DND-41 (cell line): ENCODE measurements at regions not wholly inside any gene's neighbourhood (a gene's known extent, or its start where the extent isn't known, plus 50 kb on each side); places are given as distances from the start of the nearest gene placed in this dataset.

Source experiments
- ATAC-seq: fragments of 200-7000 bp; cut with Tn5 transposase; 3 replicates; pipeline ENCODE4 v1.9.1; 2021; ENCODE audit warnings: low read depth; ENCODE audit not compliant: insufficient read depth
- DNase-seq: peaks from one replicate; pipeline ENCODE4 v3.0.0-alpha.2; 2020
- H2AFZ ChIP-seq: 2 replicates; pipeline ENCODE4 v1.6.0; 2012; ENCODE audit warnings: low read depth, low read length
- H3K27ac ChIP-seq: 2 replicates; pipeline ENCODE4 v1.5.1; 2012; ENCODE audit warnings: low read length, inconsistent platforms
- H3K27me3 ChIP-seq: fragments of 200-600 bp; sonication (generic); 2 replicates; pipeline ENCODE4 v1.6.0; 2012; ENCODE audit warnings: low read length, mild to moderate bottlenecking, inconsistent platforms; ENCODE audit not compliant: insufficient read depth, poor library complexity
- H3K36me3 ChIP-seq: 2 replicates; pipeline ENCODE4 v1.5.1; 2012; ENCODE audit warnings: low read length, inconsistent platforms; ENCODE audit not compliant: insufficient read depth
- H3K4me1 ChIP-seq: 2 replicates; pipeline ENCODE4 v1.5.1; 2012; ENCODE audit warnings: mild to moderate bottlenecking, low read length; ENCODE audit not compliant: insufficient read depth
- H3K4me2 ChIP-seq: 2 replicates; pipeline ENCODE4 v1.6.0; 2012; ENCODE audit warnings: mild to moderate bottlenecking, moderate library complexity, low read length, inconsistent platforms; ENCODE audit not compliant: insufficient read depth
- H3K4me3 ChIP-seq, 2 experiments: fragments of 200-600 bp in 1 of 2; shearing (Covaris generic) in 1 of 2; 2 replicates each; pipeline ENCODE4 v1.5.1; 2012 to 2016; ENCODE audit warnings: inconsistent platforms in 2 of 2, low read length in 2 of 2, mild to moderate bottlenecking in 2 of 2, low read depth in 1 of 2, moderate library complexity in 1 of 2
- H3K79me2 ChIP-seq: 2 replicates; pipeline ENCODE4 v1.6.0; 2012; ENCODE audit warnings: low read length, inconsistent platforms; ENCODE audit not compliant: insufficient read depth
- H3K9ac ChIP-seq: 2 replicates; pipeline ENCODE4 v1.6.0; 2012; ENCODE audit warnings: low read depth, mild to moderate bottlenecking, inconsistent platforms, low read length, moderate library complexity
- H3K9me3 ChIP-seq: 2 replicates; pipeline ENCODE4 v1.5.1; 2012; ENCODE audit warnings: low read length, moderate library complexity, mild to moderate bottlenecking, inconsistent platforms; ENCODE audit not compliant: insufficient read depth, severe bottlenecking
- H4K20me1 ChIP-seq: 2 replicates; pipeline ENCODE4 v1.6.0; 2012; ENCODE audit warnings: low read length; ENCODE audit not compliant: insufficient read depth
- EZH2 ChIP-seq: IDR thresholded peaks from 3 replicates; pipeline ENCODE4 v1.6.1; 2012; ENCODE audit warnings: borderline replicate concordance, low read depth, mild to moderate bottlenecking, moderate library complexity, low read length, inconsistent platforms; ENCODE audit not compliant: severe bottlenecking
- TF ChIP-seq, protein P1 (sequence below): IDR thresholded peaks from 2 replicates; pipeline ENCODE4 v1.5.1; 2012; ENCODE audit warnings: borderline replicate concordance, low read length, moderate library complexity, mild to moderate bottlenecking; ENCODE audit not compliant: poor library complexity, severe bottlenecking; ENCODE audit errors: extremely low read depth

DNA sequence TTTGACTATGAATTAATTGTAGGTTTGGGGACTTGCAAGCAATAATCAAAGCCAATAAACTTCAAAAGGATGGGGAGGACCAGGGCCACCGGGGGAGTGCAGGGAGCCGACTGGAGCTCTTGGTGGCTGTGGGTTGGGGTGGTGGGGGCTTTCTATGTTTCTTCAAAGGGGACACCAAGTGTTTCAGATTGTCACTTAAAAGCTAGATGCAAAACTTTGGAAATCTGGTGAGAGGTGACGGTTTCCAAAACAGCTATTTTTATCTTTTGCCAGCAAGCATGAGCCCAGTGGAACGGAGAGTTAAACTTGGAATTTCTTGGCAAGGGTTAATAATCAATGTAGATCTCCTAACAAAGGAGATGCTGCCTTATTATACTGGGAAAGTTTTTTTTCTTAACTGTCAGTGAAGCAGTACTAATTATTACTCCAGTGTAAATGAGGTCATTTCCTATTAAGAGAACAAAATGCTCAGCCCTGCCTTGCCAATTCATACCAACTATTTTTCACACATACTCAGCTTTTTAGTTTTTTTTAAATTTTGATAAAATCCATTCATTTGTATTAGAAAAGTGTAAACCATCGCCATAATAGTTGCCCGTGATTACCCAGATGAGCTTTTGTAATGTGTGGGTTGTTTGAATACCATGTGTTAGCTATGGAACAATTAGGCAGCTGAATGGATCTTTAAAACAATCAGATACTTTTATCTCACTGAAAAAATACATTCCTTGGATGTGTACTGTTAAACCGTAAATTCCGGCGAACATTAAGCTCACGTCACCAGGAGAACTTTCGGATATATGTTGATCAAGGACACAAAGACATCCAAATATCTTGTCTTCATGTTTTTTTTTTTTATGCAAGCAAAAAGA is 95.9 kb upstream of the ZNF536 start:
- no peak overlapping the region for H3K4me2 ChIP-seq
- H3K36me3 ChIP-seq: no peaks in the 10 kb centered on the region
- no peak overlapping the region for H3K27ac ChIP-seq
- DNase-seq: no peak
- no peaks in the 10 kb centered on the region for H3K27me3 ChIP-seq
- ATAC-seq: no peak
- H2AFZ ChIP-seq: no peak overlapping the region
- H3K79me2 ChIP-seq: no peaks in the 10 kb centered on the region
- TF ChIP-seq, protein P1, sequence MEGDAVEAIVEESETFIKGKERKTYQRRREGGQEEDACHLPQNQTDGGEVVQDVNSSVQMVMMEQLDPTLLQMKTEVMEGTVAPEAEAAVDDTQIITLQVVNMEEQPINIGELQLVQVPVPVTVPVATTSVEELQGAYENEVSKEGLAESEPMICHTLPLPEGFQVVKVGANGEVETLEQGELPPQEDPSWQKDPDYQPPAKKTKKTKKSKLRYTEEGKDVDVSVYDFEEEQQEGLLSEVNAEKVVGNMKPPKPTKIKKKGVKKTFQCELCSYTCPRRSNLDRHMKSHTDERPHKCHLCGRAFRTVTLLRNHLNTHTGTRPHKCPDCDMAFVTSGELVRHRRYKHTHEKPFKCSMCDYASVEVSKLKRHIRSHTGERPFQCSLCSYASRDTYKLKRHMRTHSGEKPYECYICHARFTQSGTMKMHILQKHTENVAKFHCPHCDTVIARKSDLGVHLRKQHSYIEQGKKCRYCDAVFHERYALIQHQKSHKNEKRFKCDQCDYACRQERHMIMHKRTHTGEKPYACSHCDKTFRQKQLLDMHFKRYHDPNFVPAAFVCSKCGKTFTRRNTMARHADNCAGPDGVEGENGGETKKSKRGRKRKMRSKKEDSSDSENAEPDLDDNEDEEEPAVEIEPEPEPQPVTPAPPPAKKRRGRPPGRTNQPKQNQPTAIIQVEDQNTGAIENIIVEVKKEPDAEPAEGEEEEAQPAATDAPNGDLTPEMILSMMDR: no peak
- TF ChIP-seq EZH2: no peak
- H4K20me1 ChIP-seq: no peaks in the 10 kb centered on the region; the same call in 1 of the 2 replicates
- no peak overlapping the region for H3K4me3 ChIP-seq
- no peak overlapping the region for H3K9ac ChIP-seq
- H3K4me1 ChIP-seq: no peaks in the 10 kb centered on the region
- peaks cover 2% of the 10 kb centered on the region for H3K9me3 ChIP-seq

DNA sequence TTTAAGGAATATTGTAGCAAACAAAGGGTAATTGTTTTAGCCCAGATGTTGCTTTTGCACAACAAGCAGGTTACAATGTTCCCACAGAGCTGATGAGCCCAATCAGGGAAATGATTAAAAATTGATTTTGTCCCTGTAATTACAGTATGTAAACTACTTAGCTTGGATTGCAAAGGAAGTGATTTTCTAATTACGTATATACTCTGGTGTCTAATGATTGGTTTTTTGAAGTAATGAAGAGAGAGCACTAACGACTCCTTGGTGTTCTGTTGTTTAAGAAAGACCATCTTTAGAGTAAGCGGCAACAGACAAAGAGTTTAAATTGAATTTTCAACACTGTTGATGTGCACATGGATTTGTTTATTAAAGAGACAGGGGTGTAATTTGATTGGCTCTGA is 95.3 kb upstream of the ZNF536 start:
- TF ChIP-seq, protein P1: no peak
- no peak for TF ChIP-seq EZH2
- H3K9ac ChIP-seq: no peak overlapping the region
- H4K20me1 ChIP-seq: no peaks in the 10 kb centered on the region; the same call in 1 of the 2 replicates
- DNase-seq (no peak), ATAC-seq (no peak)
- peaks cover 2% of the 10 kb centered on the region for H3K9me3 ChIP-seq
- H2AFZ ChIP-seq: no peak overlapping the region
- no peaks in the 10 kb centered on the region for H3K27me3 ChIP-seq
- no peak overlapping the region for H3K4me3 ChIP-seq
- no peak overlapping the region for H3K4me2 ChIP-seq
- no peaks in the 10 kb centered on the region for H3K79me2 ChIP-seq
- no peak overlapping the region for H3K27ac ChIP-seq
- H3K36me3 ChIP-seq: no peaks in the 10 kb centered on the region
- H3K4me1 ChIP-seq: no peaks in the 10 kb centered on the region

DNA sequence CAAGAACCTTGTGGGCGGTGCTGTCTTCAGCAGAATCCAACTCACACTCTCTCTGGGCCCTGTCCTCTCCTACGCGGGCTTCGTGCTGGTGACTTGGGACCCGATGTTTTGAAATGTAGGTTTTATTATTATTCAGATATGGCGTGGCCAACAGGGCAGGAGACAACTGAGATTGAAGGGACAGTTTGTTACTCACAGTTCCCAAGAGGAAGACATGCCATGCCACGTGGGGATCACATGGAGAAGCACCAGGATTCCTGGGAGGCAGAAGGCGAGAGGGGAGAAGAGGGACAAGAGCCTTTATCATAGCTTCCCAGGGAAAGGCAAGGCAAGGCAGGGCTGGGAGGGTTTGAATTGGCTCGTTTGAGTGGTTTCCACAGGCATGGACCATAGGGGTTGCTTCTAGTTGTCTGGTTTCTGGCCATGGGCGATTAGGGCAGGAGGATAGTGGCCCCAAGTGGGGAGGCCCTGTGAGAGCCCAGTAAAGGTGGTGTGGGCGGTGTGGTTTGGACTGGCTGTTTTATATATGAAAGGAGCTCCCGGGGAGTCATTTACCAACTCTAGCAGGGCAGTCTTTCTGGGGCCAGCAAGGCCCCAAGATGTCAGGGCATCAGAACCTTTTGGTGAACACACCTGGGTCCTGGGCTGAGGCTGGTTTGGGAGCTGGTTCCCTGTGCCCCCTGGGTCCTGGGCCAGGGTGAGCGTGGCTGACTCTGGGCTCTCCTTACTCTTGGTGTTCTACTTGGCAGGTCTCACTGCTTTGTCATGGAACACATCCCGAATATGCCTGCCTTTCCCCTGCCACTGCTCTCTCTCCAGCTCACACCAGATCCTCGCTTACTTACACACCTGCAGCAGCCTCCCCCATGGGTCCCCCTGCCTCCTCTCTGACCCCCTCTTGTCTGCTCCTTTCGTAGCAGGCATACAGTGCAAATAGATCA is 94.0 kb upstream of the ZNF536 start:
- ATAC-seq (no peak), DNase-seq (no peak)
- no peak overlapping the region for H2AFZ ChIP-seq
- no peak overlapping the region for H3K27ac ChIP-seq
- no peak overlapping the region for H3K9ac ChIP-seq
- TF ChIP-seq EZH2: no peak
- TF ChIP-seq, protein P1: no peak
- H4K20me1 ChIP-seq: no peaks in the 10 kb centered on the region; the same call in 1 of the 2 replicates
- H3K36me3 ChIP-seq: no peaks in the 10 kb centered on the region
- H3K79me2 ChIP-seq: no peaks in the 10 kb centered on the region
- H3K9me3 ChIP-seq: no peaks in the 10 kb centered on the region
- no peaks in the 10 kb centered on the region for H3K27me3 ChIP-seq
- H3K4me1 ChIP-seq: no peaks in the 10 kb centered on the region
- H3K4me2 ChIP-seq: no peak overlapping the region
- no peak overlapping the region for H3K4me3 ChIP-seq
